HepG2 (cell line): ENCODE measurements at regions not wholly inside any gene's neighbourhood (a gene's known extent, or its start where the extent isn't known, plus 50 kb on each side); places are given as distances from the start of the nearest gene placed in this dataset.

Experiments
- BHLHE40 ChIP-seq: IDR thresholded peaks from 2 replicates; pipeline ENCODE4 v1.6.1; 2011; ENCODE audit warnings: low read length, improper control_type of control experiment
- BRD4 ChIP-seq: sonication (generic); formaldehyde crosslinking; IDR thresholded peaks from 2 replicates; pipeline ENCODE4 v1.4.0; 2020; ENCODE audit warnings: missing genetic modification reagents
- CENPBD1 ChIP-seq: sonication (generic); formaldehyde crosslinking; IDR thresholded peaks from 2 replicates; pipeline ENCODE4 v1.8.0; 2022; ENCODE audit warnings: missing genetic modification reagents, low read depth, mild to moderate bottlenecking, borderline replicate concordance
- CTCF ChIP-seq: sonication (generic); formaldehyde crosslinking; IDR thresholded peaks from 2 replicates; pipeline ENCODE4 v1.5.0; 2020; ENCODE audit warnings: mild to moderate bottlenecking, missing genetic modification reagents, moderate library complexity
- EED ChIP-seq: sonication (generic); formaldehyde crosslinking; IDR thresholded peaks from 2 replicates; pipeline ENCODE4 v1.5.0; 2020; ENCODE audit warnings: mild to moderate bottlenecking, missing genetic modification reagents
- MAFK ChIP-seq, 2 experiments: IDR thresholded peaks in 1 of 2; conservative IDR thresholded peaks in 1 of 2; 2 replicates each; pipeline ENCODE4 v1.6.1; 2011; ENCODE audit warnings: improper control_type of control experiment in 2 of 2, low read length in 2 of 2
- PRDM10 ChIP-seq: sonication (generic); formaldehyde crosslinking; IDR thresholded peaks from 2 replicates; pipeline ENCODE4 v1.4.0; 2020; ENCODE audit warnings: low read depth, missing genetic modification reagents
- SIN3A ChIP-seq: IDR thresholded peaks from 2 replicates; pipeline ENCODE4 v1.6.1; 2011; ENCODE audit warnings: low read depth, mild to moderate bottlenecking, control low read depth, low read length, borderline replicate concordance
- SIX4 ChIP-seq: sonication (generic); formaldehyde crosslinking; IDR thresholded peaks from 2 replicates; pipeline ENCODE4 v1.4.0; 2020; ENCODE audit warnings: missing genetic modification reagents
- ZNF142 ChIP-seq: sonication (generic); formaldehyde crosslinking; IDR thresholded peaks from 2 replicates; pipeline ENCODE4 v1.4.0; 2020; ENCODE audit warnings: missing genetic modification reagents
- ZNF235 ChIP-seq: sonication (generic); formaldehyde crosslinking; IDR thresholded peaks from 2 replicates; pipeline ENCODE4 v1.8.1; 2023; ENCODE audit warnings: mild to moderate bottlenecking, missing genetic modification reagents, borderline replicate concordance
- ZNF558 ChIP-seq: sonication (generic); formaldehyde crosslinking; IDR thresholded peaks from 2 replicates; pipeline ENCODE4 v1.9.0; 2022; ENCODE audit warnings: mild to moderate bottlenecking, missing genetic modification reagents, borderline replicate concordance
- ZNF687 ChIP-seq: sonication (generic); formaldehyde crosslinking; IDR thresholded peaks from 2 replicates; pipeline ENCODE4 v1.5.1; 2020; ENCODE audit warnings: mild to moderate bottlenecking, missing genetic modification reagents, moderate library complexity
- ZNF780A ChIP-seq: sonication (generic); formaldehyde crosslinking; IDR thresholded peaks from 2 replicates; pipeline ENCODE4 v1.8.0; 2022; ENCODE audit warnings: mild to moderate bottlenecking, missing genetic modification reagents, moderate library complexity

GRCh38 chr6:19325335-19325789, 511.8 kb upstream of the ID4 start:
- no peak for TF ChIP-seq CTCF (CRISPR knock-in tag)
- TF ChIP-seq EED (CRISPR knock-in tag) = no peak
- no peak for TF ChIP-seq SIX4 (CRISPR knock-in tag)
- TF ChIP-seq ZNF780A (CRISPR knock-in tag) = no peak
- no peak for TF ChIP-seq PRDM10 (CRISPR knock-in tag)
- no peak for TF ChIP-seq SIN3A
- no peak for TF ChIP-seq BHLHE40
- no peak for TF ChIP-seq ZNF687
- TF ChIP-seq BRD4 = no peak
- no peak for TF ChIP-seq ZNF142 (CRISPR knock-in tag)
- TF ChIP-seq CENPBD1 = no peak
- no peak for TF ChIP-seq ZNF235 (CRISPR knock-in tag)
- TF ChIP-seq MAFK (conservative IDR thresholded peaks at IDR 0.05 in 1 of 2, IDR thresholded peaks at IDR 0.05 in 1 of 2; ENCODE audit: low read length in 2 of 2) = no peak
- TF ChIP-seq ZNF558 (CRISPR knock-in tag) = no peak
